ENCODE measurements at regions not wholly inside any gene's neighbourhood (a gene's known extent, or its start where the extent isn't known, plus 50 kb on each side); places are given as distances from the start of the nearest gene placed in this dataset.

DNA sequence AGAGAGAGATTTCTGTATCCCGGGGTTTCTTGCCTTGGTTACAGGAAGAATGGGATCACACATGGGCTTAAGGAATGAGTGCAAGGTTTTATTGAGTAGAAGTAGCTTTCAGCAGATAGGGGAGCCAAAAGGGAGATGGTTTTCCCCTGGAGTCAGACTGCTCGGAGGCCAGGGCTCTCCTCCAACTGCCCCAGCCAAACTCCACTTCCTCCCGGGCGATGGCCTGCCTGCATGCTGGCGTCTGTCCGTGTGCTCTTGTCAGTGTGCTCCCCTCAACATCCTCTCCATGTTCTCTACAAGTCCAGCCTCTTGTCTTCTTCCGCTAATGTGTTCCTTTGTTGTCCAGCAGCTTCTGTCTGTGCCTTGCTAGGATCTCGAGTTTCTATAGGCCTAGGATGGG, 421.3 kb upstream of the ADGRL2 start:
- DNase-seq: no peak

DNA sequence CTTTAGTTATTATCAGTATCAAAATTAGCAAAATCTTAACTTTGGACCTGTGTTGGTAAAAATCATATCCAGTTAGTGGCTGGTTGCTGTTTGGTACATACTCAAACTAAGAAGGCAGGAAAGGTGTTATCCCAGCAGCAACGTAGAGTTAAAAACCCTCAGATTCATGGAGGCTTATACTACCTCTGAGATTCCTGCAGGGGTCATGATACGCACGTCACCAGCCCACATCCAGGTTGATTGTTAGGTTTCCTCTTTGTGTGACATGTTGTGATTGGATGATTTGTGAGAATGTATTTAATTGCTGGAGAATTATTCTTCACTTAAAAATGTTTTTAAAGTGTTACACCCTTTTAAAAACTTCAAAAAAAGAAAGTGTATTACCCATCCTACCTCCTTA, 423.3 kb upstream of the ADGRL2 start:
- no peak for DNase-seq

DNA sequence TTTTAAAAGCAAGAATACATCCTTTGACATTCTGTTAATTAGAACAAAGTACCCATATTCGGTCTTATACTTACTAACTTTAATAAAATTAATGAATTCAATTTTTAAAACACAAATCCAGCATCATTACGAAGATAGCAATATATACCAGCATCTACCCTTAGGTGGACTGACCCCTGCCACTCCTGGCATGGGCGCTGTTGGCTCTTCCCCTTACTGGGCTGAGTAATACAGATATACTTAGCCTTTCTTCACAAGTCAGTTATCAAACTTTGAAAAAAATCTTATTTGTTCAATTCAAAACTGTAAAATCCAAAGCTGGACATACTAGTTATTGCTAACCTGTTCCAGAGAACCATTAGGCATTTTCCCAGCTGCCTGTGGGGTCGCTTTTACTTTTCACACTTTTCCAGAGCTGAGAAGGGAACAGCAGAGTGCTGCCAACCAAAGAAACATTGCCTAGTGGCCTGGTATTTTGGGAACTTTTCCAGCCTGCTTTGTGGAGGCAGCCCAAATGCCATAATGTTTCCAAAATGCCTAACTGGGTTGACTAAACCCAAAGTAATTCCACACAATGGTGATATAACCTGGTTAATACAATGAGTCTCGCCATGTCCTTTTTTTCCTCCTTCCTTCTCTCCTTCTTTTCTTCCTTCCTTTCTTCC, 424.7 kb upstream of the ADGRL2 start:
- no peak for DNase-seq

DNA sequence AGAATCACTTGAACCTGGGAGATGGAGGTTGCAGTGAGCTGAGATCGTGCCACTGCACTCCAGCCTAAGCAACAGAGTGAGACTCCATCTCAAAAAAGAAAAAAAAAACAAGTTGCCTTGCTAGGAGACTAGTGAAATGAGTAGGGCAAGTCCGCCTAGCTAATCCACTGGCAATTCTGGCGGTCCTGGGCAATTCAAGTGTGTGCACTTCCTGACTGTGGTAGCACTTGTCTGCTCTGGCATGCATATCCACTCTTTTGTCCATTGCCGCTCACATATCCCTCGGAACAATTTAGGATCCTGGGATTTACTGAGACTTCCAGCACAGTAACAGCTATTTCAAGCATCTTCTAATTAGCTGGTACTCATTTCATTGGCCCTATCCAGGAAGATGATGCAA, 426.3 kb upstream of the ADGRL2 start:
- no peak for DNase-seq

DNA sequence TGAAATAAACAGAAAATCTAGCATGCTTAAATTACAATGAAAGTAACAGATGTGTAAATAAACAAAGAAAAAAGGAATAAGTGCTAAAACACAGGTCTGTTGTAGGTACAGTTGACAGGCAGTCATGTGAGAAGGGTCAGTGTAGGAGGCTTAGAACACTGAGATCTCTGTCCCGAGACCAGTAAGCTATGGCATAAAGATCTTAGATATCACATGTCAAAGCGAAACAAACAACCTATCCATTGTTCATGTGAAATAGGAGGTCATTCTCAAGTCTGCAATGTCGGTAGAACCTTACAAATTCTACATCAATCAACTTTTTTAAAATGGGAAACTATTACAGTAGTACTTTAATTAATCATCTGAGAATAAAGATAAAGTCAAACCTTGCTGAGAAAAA, 428.9 kb upstream of the ADGRL2 start:
- no peak for DNase-seq

DNA sequence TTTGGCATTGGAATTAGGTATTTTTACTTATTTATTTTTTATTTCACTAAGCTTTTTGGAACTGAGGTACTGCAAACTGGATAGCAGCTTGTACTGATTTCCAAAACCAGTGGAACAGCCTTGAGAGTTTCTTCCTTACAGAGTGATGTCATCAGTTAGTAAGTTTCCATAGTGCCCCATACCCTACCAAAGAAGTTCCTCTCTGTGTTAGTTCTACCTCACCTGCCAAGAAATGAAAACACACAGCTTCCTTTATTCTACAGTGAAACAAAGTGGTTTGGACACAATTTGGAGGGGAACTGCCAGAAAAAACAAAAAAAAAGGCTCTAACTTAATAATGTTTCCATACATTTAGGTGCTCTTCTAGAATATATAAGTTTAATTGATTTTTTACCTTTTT, 430.9 kb upstream of the ADGRL2 start:
- DNase-seq: no peak

DNA sequence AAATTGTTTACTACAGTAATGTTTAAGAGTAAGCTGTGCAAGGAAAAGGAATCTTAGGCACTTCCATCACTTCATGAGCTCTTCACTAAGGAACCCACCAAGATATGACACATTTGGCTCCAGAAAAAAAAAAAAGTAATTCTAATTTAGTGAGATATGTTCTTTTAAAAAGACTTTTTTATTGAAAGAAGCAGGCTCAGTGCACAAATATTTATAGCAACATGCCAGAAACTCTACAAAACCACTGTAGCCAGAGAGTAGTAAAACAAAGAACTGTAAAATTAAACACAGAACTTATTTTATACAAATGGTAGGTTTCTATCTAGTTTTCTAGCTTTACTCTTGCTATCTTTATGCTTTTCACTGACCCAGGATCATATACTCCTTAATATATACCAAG, 434.6 kb upstream of the ADGRL2 start:
- DNase-seq: no peak

DNA sequence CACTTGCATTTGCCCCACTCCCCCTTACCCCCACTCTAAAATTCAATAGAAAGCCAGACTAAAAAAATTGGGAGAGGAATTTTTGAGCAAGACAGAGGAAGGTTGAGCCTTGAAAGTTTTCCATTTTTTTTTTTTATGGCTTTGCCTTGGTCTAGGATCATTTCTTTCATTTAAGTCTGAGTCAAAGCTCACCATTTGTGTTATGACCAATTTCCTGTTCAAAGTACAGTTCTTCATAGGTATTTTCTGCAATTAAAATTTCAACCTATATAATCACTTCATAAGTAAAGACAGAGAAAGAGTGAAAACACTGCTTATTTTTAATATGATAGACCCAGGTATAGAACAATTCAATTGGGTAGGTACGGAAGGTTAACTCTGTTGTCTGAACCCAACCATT, 436.6 kb upstream of the ADGRL2 start:
- no peak for DNase-seq

DNA sequence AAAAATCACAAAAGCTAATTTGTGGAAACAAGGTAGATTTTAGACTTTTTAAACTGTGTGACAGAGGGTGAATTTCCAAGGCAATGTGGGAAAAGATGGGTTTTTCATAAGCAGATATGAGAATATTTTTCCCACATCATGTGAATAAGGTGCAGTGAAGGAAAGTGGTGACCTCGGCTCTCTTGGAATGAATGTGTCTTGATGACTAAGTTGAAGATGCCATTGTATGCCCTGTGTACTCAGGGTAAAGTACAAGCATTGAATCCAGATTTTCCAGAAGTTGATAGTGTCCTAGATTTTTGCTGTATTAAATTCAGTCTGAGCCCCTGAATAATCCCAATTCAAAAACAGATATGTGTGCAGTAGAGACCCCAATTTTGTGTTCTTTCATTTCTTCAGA, 442.6 kb upstream of the ADGRL2 start:
- DNase-seq: no peak

DNA sequence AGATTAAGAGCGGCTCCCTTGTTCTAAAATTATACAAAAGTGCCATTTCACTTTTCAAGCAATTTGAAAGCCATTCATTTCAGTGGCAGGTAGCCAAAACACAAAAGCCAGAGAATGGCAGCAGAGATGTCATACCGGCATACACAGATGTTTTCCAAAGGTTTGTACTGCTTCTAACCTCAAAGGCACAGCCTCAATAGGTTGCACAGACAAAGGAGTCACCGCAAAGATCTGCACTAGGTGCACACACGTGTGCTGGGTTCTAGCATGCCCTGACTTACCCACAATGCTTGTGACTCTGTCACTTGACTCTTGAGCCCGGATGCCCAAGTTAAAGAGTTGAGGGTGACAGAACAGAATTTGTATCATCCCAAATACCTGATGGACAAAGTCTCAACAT, 448.9 kb upstream of the ADGRL2 start:
- DNase-seq: no peak

DNA sequence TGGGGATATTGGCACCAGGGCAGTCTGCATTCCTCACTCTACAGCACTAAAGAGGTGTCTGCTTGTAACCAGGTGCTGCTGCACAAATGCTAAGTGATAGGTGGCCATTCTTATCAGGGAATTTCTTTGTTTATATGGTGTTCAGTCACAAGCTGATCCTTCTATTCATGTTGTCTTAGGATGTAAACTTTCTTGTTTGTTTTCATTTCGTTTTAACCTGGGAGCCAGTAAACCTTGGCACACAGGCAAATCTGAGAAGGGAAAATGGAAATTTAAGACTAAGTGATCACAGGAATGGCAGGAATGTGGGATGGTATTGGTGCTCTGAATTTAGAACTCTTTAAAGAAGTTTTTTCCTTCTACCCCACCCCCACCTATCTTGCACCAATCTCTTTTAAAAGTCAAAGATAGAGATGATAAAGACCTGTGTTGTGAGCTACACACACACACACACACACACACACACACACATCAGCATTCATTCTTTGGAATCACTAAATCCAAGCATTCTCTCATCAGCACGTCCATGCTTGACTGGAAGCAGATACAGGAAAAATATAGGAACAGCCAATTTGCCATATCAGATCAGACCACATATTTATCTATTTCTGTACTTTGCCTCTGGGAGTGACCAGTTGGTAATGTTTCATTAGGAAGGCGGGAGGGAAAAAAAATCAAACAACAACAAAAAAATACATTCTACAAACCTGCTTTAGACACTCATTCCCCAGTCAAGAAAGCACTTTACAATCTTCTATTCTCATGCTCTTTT, 451.4 kb upstream of the ADGRL2 start:
- DNase-seq: no peak

DNA sequence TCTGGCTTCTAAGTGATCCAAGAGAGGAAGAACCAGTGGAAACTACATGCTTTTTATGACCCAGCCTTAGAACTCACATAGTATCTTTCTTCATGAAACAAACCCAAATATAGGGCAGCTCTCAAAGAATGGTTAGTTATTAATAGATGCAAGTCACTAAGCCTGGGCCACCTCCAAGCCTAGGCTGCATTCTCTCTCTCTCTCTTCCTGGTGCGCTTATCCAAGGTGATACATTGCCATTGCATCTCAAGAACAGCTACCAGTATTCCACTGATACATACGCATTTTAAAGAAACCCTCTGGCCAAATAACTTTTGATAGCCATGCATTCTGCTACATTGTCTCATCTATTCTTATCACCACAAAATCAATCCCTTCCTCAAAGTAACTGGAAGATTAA, 455.6 kb upstream of the ADGRL2 start:
- DNase-seq: no peak

DNA sequence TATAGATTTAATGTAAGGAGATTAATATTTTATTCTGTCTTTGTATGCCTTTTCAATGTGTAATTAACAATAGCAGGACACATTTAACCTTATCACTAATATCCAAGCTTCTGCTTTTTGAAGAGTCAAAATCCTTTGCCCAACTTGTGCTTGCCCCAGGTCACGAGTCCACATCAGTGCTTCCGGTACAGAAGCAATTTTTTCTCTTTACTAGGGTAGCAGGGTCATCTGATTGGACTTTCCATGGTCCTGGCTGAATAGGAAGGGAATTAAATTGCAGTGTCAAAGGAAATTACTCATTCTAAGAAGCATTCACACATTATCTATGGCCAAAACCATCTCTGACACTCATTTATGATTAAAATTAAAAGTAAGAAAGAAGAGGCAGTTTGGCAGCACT, 460.5 kb upstream of the ADGRL2 start:
- no peak for DNase-seq

DNA sequence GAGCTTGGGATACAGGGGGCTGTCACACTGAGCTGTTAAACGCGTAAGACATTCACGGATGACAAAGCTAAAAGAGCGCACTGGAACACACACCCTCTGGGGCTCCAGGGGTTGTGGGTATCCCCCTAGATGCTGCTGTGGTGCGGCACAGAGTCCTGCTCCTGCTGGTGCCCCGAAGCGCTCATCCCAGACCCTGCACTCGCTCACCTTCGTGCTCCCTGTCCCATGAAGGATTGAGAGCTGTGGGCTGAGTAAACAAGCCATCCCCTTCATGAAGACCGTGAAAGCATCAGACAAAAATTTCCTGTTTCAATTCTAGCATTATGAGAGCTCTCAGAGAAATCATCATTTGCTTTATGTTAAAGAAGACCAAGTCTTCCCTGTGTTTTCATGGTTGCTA, 463.5 kb upstream of the ADGRL2 start:
- no peak for DNase-seq

DNA sequence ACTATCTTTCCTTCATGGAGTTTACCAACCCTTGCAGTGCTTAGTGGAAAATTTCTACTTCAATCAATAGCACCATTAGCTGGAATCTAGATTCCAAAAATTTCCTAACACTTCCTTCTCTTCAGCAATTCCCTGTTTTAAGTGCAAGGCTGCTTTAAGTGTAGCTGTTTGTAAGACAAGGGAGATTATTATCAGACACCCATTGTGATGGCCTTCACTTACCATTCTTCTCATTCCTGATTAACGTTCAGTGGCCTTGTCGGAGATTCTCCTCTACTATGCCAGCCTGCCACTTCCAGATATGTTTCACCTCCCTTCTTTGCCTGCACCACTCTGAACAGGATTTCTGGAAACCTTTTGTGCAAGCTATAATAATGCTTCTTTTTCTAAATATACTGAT, 464.9 kb upstream of the ADGRL2 start:
- DNase-seq: no peak

DNA sequence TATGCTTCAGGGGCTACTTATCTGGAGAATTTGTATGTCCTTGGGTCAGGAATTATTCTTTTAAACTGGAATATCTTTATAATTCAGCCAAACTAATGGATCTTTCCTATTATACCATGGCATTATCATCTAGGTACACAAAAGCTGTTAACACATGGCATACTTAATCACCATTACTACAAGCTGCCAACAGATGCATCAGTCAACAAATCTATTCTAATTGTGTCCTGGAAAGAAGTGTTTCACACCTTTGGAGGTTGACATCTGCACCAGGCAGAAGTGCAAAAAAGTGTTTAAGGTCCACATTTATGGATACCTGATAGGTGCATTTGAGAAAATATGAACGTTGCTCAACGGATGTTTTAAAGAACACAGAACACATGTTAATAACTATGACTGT, 470.2 kb upstream of the ADGRL2 start:
- DNase-seq: no peak

DNA sequence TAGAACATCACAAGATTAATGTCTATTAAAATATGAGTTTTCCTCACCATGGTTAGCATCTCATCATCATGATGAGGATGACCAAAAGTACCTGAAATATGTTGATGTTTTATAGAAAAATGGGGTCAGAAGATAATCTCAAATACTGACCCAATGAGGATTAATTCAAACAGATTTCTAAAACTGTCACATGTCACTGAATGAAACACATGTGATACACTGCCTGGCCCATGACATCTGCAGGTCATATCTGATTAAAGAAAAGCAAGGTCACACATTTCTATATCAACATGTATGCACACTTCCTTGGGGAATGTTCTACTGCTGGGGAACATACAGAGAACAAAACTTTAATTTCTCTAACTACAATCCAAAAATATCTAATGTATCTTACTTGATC, 470.6 kb upstream of the ADGRL2 start:
- DNase-seq: no peak

DNA sequence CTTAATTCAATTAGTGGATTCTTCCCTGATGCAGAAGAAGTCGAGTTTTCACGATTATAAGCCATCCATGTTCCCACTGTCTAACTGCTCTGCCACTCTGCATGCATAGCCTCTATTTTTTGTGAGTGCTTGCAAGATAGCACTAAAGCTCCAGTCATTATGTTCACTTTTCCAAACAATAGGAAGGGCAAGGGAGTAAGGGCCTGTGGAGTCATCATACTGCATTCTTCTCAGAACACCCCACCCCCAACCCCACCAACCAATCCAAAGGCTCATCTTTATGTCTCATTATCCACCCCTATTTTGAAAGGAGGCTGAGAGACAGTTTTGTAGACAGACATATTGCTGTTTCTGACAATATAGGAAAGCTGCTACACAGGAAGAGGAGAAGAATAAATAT, 471.7 kb upstream of the ADGRL2 start:
- DNase-seq: no peak

DNA sequence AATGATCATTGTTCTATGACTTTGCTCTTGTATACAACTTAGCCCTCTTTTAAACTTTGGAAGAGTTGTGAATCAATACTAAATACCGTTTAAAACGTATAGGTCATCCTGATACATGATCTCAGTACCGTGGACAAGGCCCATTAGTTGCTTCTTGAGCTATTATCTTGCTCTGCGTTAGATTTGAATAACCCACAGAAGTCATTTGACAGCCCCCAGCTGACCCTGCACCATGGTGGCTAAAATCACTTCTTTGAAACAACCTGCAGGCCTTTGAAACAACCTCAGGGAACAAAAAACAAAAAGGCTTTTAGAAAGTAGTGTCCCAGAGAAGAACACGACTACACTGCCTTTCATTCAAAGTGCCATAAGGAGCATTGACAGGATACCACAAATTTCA, 473.0 kb upstream of the ADGRL2 start:
- no peak for DNase-seq

DNA sequence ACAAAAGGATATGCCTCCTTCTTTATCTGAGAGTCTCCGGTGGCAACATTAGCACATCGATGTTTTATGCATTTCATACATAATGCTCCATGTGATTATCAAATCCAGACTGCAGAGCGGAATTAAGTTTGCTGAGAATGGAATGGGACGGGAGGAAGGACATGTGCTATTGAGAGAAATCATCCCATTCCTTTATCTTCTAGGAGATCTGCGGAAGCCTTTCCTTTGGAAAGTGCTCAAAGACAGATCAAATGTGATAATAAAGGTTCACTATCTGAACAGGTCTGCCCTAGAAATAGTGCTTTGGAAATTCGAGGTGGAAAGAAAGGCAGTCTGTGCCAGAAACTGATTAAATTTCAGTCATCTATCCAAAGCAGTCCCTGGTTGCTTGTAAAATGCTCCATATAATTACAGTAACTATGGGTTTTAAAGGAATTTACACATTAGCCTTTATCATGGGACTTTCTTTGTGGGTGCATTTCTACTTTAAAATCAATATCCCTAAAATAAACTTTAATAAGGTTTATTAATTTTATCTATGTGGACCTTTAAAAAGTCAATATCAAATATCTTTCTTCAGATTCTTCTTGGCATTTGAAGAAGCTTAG, 473.5 kb upstream of the ADGRL2 start:
- no peak for DNase-seq

DNA sequence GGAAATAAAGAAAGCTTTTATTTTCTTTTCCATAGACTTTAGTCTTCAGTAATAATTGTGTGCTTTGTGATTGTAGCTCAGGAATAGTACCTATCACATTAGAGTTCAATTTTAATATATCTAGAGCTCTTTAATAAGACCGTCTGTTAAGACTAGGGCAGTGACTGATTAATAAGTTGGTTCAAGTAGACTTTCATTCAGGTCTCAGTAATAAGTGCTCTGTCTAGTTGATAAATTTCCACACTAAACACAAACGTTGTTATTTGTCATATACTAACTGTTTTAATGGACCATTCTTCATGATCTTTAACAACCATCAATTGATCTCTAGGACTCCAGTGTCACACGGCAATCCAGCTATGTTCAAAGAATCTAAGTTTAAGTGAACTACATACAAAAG, 474.5 kb upstream of the ADGRL2 start:
- DNase-seq: no peak

DNA sequence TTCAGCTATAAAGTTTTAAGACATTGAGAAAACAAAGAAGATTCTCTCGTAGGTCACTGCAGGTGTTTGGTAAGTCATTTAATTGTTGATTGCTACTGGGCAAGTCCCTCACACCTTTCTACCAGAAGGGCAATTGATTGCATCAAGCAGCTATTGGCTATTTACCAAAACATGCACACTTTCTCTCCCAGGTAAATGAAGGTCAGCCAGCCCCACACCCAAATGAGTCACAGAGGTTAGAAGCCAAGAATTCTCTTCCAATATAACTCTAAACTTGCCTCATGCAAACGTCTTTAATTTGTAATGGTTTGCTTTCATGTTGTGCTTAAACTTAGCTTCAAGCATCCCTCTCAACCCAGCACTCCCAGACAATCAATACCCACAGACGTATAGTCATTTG, 475.3 kb upstream of the ADGRL2 start:
- DNase-seq: no peak

DNA sequence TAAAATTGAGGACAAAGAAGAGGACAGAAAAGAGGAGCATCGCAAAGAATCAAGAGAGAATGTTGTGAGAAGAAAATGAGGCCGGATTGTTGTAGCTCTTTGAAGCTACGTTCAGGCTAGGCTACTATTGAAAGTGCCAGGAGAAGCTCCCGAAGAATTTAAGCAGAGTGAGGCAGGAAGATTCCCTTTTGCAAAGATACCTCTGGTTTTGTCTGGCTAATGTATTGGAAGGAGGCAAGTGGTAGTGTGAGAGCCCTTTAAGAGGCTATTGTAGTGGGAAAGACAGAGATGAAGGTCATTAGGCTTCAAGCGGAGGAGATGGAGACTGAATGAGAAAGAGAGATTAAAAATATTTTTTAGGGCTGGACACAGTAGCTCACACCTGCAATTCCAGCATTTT, 476.9 kb upstream of the ADGRL2 start:
- no peak for DNase-seq

DNA sequence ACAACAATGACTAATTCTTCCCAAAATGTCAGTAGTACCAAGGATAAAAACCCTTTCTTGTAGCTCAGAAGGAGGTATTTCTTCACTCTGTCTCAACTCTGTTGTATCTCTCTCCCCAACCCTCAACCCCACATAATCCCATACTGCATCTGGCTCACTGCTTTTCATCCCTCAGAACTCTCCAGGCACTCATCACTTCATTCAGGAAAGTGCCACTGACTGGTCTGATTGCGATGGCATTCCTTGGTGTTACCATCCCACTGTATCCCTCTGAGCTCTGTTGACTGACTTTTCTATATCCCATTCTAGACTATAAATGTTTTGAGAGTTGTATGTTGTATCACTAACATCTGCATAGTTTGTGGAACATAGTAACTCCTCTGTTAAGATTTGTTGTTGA, 483.5 kb upstream of the ADGRL2 start:
- no peak for DNase-seq

Measured in CD4-positive, alpha-beta T cell treated with Interleukin-15 for 1 hour (primary cell).